Stimulated activated CD4-positive, alpha-beta T cell treated with anti-CD3 and anti-CD28 coated beads, Interleukin-1b, Interleukin-23, amount 100 ng/mL, for 24 hours (primary cell): ENCODE measurements at regions not wholly inside any gene's neighbourhood (a gene's known extent, or its start where the extent isn't known, plus 50 kb on each side); places are given as distances from the start of the nearest gene placed in this dataset.
A peak's percentile ranks its signal among the peaks of the same experiment; 100 is the strongest.

Source experiments
- DNase-seq, 4 experiments: peaks; one replicate each; pipeline ENCODE4 v3.0.0-alpha.2; 2020; ENCODE audit warnings: low read depth in 4 of 4, low spot score in 1 of 4

DNA sequence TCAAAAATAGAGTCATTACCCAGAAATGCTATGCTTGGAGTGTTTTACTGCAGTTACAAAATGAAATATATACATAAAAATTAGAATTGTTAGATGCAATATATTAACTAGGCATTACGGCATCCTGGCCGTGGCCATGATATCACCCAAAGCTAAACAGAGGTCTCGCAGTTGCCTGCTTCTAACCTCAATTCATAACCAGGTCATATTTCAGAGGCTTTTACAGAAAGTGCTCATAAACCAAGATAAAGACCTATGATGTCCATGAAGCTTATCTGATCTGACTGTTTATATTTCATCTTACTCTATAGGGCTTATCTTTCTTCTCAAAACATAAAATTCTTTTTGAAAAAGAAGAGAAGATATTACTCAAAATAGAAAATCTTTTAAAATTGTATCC lies 664.5 kb upstream of the SALL1 start:
- DNase-seq = no peak

DNA sequence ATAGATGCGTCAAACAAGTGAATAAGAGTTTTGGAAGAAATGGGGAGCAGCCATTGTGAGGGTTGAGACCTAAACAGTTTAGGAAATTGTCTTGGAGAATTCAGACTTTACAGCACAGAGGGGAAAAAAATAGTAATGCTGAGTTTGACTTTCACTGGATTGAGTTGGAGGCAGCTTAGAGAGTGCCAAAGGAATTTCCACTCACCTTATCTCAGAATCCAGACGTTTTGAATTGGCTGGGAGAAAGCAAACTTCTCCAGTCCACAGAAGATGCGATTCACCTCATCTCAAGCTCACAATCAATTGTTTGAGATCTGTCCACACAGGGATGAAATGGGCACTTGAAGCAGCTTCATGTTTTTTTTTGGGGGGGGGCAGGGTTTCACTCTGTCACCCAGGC lies 663.5 kb upstream of the SALL1 start:
- no peak for DNase-seq

DNA sequence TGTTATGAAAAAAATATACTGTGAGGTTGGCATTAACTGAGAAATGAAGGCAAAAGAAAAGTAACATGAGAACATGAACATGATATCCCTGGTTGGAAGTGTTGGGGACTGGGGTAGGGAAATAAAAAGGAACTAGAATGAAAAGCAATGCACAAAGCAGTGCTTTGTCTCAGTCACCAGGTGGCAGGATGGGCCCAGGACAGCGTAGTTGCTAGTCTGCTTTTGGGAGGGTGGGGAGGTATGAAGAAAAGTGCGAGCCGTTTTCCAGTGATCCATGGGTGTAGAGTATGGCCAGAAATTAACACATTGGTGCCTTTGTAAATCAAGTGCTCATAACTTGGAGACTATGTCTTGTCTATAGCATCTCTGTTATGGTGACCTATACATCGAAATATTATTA lies 662.5 kb upstream of the SALL1 start:
- DNase-seq = no peak

DNA sequence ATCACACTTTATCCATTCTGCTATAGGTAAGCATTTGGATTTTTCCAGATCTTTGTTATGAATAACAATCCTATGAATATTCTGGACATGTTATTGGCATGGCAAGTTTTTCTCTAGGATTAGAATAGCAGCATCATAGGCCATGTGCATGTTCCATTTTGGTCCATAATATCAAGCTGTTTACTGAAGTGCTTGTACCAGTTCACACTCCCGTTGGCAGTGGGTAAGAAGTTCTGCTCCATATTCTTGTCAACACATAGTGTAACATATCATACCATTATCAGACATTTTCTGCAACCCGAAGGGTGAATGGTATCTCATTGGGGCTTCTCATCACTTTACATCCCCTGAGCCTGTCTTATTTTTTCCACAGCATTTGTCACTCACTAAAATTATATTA lies 661.9 kb upstream of the SALL1 start:
- no peak for DNase-seq

GRCh38 chr16:51807551-51807950 lies 656.5 kb upstream of the SALL1 start:
- DNase-seq = no peak

DNA sequence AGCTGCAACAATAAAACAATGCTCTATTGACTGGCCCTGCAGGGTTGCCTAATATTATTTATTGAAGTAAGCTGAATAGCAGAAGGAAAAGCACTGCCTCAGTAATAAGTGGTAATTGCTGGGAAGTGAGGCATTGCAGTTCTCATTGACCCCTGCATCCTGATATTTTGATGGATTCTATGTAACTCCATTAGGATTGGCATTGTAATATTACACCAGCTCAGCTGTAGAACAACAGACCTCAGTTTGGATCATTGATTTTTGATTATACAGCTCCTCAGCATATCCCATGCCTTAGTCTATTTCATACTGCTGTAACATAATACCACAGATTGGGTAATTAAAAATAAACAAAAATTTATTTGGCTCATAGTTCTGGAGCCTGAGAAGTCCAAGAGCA lies 650.6 kb upstream of the SALL1 start:
- no peak for DNase-seq

GRCh38 chr16:51797669-51798259 lies 646.7 kb upstream of the SALL1 start:
- no peak for DNase-seq

DNA sequence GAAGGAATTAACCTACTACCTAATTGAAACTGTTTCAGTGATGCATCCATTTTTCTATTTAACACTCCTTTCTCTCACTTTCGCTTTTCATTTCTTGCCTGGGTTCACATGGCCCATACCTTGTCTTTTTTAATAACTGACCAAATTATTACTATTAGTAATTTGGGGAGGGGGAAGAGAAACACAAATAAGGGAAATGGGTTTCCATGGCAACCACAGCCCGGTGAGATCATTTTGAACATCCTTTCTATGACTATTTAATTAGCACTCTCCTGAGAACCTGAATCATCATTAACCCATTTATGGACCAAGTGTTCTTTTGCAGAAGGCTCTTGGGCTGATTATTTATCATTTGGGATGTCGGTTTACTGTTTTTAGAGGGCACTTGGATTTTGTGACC lies 628.2 kb upstream of the SALL1 start:
- DNase-seq = no peak

DNA sequence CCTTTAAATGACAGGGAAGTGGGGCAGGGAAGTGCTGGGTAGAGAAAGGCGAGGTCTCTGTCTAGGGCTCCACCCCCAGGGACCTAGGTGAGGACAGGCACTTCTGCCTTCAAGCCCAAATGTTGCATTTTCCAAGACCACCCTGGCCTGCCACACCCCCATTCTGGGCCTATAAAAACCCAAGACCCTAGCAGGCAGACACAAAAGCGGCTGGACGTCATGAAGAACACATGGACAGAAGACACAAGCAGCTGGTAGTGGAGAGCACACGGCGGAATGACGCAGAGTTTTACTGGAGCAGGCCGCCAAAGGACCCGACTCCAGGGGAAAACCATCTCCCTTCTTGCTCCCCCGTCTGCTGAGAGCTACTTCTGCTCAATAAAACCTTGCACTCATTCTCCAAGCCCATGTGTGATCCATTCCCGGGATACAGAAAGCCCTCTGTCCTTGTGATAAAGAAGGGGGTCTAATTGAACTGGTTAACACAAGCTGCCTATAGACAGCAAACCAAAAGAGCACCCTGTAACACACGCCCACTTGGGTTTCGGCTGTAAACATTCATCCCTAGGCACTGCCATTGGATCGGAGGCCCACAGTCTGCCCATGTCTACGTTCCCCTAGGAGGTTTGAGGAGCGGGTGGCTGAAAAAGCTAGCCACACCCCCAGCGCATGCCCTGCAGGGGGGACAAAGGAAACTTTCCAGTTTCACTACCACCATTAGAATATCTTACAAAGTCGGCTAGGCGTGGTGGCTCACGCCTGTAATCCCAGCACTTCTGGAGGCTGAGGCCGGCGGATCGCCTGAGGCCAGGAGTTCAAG lies 622.2 kb upstream of the SALL1 start:
- DNase-seq = no peak

GRCh38 chr16:51766739-51767138 lies 615.7 kb upstream of the SALL1 start:
- no peak for DNase-seq

DNA sequence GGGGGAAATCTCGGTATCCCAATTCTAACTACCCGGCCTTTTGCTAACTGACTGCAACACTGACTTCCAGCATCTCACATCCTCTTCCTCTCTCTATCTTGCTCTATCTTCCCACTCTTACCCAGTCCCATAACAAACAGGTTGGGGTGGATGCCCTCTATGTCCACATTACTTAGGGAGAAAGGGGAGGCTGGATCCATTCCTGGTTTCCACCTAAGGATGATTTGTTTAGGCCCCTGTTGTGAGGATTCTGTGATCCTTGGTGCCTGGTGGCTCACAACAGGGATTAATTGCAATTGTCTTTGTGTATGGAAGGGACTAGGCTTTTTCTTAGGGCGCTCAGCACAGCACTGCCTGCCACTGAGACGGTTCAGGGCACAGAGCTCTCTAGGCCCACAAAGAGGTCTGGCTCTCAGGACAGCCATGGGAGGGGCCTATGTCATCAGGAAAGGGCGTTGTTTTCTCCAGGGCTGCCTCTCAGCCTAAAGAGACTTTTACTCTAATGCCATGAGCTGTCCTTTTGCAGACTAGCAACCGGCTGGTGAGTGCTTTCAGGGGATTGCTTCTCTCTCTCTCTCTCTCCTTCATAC lies 612.1 kb upstream of the SALL1 start:
- DNase-seq = no peak

DNA sequence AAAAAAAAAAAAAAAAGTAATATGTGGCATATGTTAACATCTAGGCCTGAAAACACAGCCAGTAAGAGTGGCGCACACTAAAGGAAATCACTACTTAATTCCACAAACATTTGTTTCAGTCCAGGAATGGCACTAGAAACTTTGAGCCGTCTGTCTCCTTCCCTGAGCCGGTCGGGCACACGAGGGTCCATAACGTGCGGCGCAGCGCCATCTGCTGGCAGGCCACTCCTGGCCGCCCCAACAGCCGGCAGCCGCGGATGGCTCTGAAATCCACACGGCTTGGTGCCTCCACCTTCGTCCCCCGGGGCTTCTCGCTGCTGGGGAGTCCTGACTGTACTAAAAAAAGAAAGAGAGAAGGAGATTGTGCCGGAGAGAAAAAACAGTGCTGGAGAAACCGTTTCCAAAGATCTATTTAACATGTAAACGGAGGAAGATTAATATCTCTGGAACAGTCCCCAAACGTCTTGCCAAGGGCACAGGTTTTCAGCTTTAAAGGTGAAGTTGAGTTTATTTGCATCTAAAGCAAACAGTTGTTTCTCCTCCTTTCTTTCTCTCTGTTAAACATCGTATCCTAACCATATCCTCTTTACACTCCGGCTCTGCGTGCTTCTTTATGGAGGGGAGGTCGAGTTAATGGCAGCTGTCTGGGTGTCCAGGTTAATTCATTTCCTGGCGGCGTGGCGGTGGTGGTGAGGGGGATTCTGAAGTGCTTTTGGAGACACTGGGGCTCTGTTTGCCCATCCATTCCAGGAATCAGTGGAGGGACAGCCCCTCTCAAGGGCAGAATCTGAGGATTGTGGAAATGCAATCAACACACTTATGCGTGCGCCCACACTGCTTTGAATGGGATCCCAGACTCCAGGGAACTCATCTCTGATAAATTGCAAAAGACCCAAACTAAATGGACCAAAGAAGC lies 611.3 kb upstream of the SALL1 start:
- DNase-seq = peak in 3 of 4 experiments; percentile 5 to 24 (median 10)

DNA sequence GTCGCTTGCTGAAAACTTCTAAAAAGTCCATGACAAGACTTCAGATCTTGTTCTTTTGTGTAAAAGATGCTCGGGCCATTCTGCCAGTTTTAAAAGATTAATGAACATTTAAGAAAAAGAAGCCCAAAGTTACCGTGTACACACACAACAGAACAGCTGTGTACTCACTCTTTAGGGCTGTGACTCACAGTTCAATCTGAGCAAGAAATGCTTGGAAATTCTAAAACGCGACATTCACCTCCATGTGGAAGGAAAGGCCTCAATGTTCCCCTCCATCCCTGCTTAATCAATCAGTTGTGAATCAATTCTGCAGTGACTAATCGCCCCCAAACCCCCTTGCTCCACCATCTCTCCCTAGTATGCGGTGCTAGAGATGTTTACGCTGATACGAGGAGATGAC lies 609.9 kb upstream of the SALL1 start:
- no peak for DNase-seq

DNA sequence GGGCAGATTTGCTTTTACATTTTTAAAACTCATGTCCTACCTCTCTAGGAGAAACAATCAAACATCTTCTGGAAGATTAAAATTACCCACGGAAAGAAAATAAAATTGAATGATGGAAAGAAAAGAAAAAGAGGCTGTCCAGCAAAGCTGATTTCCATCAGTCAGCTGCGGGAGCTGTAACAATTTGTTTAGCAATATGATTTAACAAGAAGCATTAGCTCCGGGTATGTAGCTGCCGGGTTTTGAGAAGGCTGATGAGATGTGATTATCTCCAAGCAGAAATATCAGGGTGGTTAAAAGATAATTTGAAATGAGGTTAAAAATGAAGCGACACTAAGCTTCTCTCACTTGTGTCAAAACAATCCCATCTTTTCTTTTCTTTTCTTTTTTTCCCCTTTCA lies 608.9 kb upstream of the SALL1 start:
- DNase-seq = no peak

DNA sequence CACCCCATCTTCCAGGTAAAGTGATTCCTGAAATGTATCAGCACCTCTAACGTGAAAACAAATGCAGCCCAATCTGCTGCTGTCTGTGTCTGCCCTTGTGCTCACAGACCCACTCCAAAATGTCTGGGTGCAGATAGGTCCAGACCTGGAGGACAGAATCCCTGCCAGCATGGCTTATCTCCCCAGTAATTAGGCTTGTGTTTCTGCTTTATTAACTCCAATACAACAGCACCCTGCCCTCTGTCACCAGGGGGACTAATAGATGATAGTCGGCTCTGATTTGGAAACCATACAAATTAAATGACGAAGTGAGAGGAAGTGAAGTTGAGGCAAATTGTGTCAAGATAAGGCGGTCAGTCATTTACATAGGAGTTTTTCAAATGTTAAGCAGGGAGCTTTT lies 608.3 kb upstream of the SALL1 start:
- DNase-seq = no peak

DNA sequence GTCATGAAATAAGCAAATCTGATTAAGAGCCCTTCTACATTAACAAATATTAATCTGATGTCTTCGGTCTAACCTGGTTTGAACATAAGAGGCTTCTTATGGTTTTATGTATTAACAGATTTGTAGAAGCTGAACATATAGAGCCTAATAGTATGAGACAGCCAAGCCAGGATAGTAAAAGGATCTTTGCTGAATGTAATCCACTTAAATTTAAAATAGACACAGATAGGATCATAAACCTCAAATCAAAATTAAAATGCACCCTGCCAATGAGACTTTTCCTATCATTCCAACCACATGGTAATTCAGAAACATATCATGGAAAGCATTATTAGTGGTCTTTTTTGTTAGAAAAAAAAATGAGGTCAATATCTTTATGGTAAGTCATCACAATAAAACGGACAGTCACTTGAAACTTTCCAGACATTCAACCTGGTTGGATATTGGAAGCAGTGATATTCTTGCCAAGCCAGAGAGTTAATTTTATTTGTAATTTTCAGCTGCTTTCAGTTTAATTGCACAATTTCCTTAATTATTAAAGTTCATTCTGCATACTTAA lies 606.9 kb upstream of the SALL1 start:
- DNase-seq = no peak

DNA sequence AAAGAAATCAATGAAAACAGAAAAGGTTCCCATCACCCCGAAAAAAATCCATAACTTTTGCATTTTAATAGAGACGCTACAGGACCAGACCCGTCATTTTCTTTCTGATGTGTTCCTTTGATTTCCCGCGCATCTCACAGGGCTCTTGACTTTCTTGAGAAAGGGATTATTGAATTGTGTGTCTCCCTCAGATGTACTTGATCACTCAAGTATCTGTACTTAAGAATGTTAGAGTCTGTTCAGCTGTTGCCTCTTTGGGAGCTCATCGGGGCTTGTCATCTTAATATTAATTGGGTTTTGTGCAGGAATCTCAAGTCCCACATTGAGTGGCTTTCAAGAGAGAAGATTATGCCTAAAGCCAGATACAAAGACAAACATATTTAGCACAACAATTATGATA lies 606.4 kb upstream of the SALL1 start:
- DNase-seq = no peak

GRCh38 chr16:51757124-51757470 lies 606.0 kb upstream of the SALL1 start:
- DNase-seq = no peak

GRCh38 chr16:51756447-51757123 lies 605.5 kb upstream of the SALL1 start:
- DNase-seq = no peak

DNA sequence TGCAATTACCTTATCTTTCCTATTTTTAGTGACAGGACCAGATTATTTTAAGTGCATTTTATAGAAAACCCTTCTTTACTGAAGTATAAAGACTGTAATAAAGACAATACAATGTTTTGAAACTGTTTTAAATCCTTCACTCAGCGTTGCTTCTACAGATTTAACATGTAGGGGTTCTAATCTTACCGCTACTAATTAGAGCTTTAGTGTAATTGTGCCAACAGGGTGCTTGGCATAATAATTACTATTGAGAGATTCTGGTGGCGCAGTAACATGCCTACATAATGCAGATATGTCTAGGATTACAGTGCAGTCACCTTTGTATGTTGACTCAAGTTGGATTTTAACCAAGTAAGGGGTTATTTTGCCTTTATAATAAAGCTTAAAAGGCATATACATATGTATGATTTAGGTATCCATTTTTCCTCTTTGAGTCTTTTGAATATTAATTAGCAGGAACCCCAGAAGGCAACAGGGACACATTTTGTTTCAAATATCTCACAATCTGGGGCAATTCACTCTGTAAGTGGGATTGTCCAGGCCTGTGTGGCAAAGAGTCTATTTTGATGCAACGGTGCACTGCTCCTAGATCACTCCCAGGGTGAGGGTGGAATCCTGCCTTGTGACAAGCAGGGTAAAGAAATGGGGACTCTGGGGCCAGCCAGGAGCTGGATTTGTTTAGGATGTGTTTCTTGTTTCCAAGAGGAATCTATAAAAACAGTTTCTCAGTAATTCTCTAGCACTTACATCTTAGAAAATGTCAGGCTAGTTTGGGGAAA lies 604.7 kb upstream of the SALL1 start:
- DNase-seq = no peak
